H1 (cell line): ENCODE measurements at regions not wholly inside any gene's neighbourhood (a gene's known extent, or its start where the extent isn't known, plus 50 kb on each side); places are given as distances from the start of the nearest gene placed in this dataset.

Experiments used
- CTCF ChIA-PET: fragments of 300-600 bp; sonication (Branson Sonifier 250); formaldehyde crosslinking; loops from one replicate; lab custom pipeline; 2021; ENCODE audit not compliant: partially characterized antibody; lab: Charles Lee
- POLR2A ChIA-PET: fragments of 300-600 bp; sonication (Branson Sonifier 250); formaldehyde crosslinking; loops from one replicate; lab custom pipeline; 2021; ENCODE audit warnings: inconsistent platforms; ENCODE audit not compliant: partially characterized antibody; lab: Charles Lee
- DNase-seq, 2 experiments: peaks; one replicate each; pipeline versions ENCODE4 v3.0.0 to v3.0.0-alpha.2; 2010 to 2022; ENCODE audit warnings: low spot score in 2 of 2, low read depth in 1 of 2, mixed read lengths in 1 of 2
- FAIRE-seq: peaks from 2 replicates; lab custom pipeline; 2011; peaks lifted over from hg19 to GRCh38; lab: Jason Lieb, UNC
- H2AFZ ChIP-seq: 2 replicates; pipeline ENCODE4 v1.8.1; 2012; ENCODE audit warnings: low read length, inconsistent platforms
- H2AK5ac ChIP-seq: 2 replicates; pipeline ENCODE4 v1.6.1; 2013; ENCODE audit warnings: low read depth, low read length
- H2BK120ac ChIP-seq: replicated peaks from 2 replicates; pipeline ENCODE3; 2013; ENCODE audit warnings: low read depth, low read length, inconsistent platforms
- H2BK12ac ChIP-seq: 2 replicates; pipeline ENCODE4 v1.6.1; 2013; ENCODE audit warnings: low read depth, low read length
- H2BK15ac ChIP-seq: 2 replicates; pipeline ENCODE4 v1.6.1; 2013; ENCODE audit warnings: low read length
- H2BK20ac ChIP-seq: 2 replicates; pipeline ENCODE4 v1.6.1; 2013; ENCODE audit warnings: low read length
- H2BK5ac ChIP-seq: 2 replicates; pipeline ENCODE4 v1.6.1; 2013; ENCODE audit warnings: low read depth, low read length
- H3K14ac ChIP-seq: 2 replicates; pipeline ENCODE4 v1.6.1; 2013; ENCODE audit warnings: inconsistent platforms; ENCODE audit not compliant: insufficient read length
- H3K18ac ChIP-seq: 2 replicates; pipeline ENCODE4 v1.6.1; 2013; ENCODE audit warnings: low read length; ENCODE audit errors: extremely low read depth
- H3K23ac ChIP-seq: 2 replicates; pipeline ENCODE4 v1.6.1; 2013; ENCODE audit warnings: inconsistent platforms; ENCODE audit not compliant: insufficient read length
- H3K23me2 ChIP-seq: 2 replicates; pipeline ENCODE4 v1.6.1; 2013; ENCODE audit warnings: low read depth, low read length
- H3K27ac ChIP-seq: 2 replicates; pipeline ENCODE4 v1.6.1; 2011; ENCODE audit warnings: low read depth, low read length, inconsistent platforms
- H3K27me3 ChIP-seq, 4 experiments: replicated peaks in 1 of 4; 1 replicate in 1 of 4; 2 replicates in 3 of 4; pipeline versions ENCODE4 v1.6.1 to v1.8.1; 2011 to 2013; ENCODE audit warnings: low read length in 3 of 4, mild to moderate bottlenecking in 3 of 4, inconsistent platforms in 2 of 4, mixed read lengths in 2 of 4, moderate library complexity in 1 of 4; ENCODE audit not compliant: control insufficient read depth in 3 of 4, insufficient read depth in 3 of 4; ENCODE audit errors: extremely low read depth in 1 of 4
- H3K36me3 ChIP-seq, 4 experiments: 2 replicates each; pipeline versions ENCODE4 v1.6.1 to v1.8.1; 2011 to 2013; ENCODE audit warnings: mild to moderate bottlenecking in 4 of 4, low read length in 3 of 4, moderate library complexity in 2 of 4, control low read depth in 1 of 4, inconsistent platforms in 1 of 4; ENCODE audit not compliant: insufficient read depth in 4 of 4, control insufficient read depth in 2 of 4
- H3K4ac ChIP-seq: replicated peaks from 2 replicates; pipeline ENCODE3; 2013; ENCODE audit warnings: low read length, low read depth, mixed read lengths, inconsistent platforms; ENCODE audit not compliant: insufficient read length
- H3K4me1 ChIP-seq, 4 experiments: replicated peaks in 1 of 4; 1 replicate in 1 of 4; 2 replicates in 3 of 4; pipeline versions ENCODE4 v1.6.1 to v1.8.1; 2011 to 2013; ENCODE audit warnings: low read length in 3 of 4, inconsistent platforms in 2 of 4, mixed read lengths in 1 of 4; ENCODE audit not compliant: insufficient read depth in 4 of 4, control insufficient read depth in 3 of 4
- H3K4me2 ChIP-seq, 2 experiments: 2 replicates each; pipeline versions ENCODE4 v1.6.1 to v1.8.1; 2011 to 2013; ENCODE audit warnings: low read depth in 2 of 2, low read length in 2 of 2, control low read depth in 1 of 2, inconsistent platforms in 1 of 2, mild to moderate bottlenecking in 1 of 2; ENCODE audit not compliant: insufficient read depth in 1 of 2
- H3K4me3 ChIP-seq, 4 experiments: fragments of 200-600, 300-600 bp in 1 of 4; sonication (generic), shearing (Covaris generic), sonication (Bioruptor Twin) in 1 of 4; 2 replicates each; pipeline versions ENCODE4 v1.5.1 to v1.8.1; 2011 to 2016; ENCODE audit warnings: low read length in 4 of 4, low read depth in 3 of 4, control low read depth in 2 of 4, inconsistent platforms in 2 of 4, mild to moderate bottlenecking in 2 of 4, mixed read lengths in 1 of 4, moderate library complexity in 1 of 4; ENCODE audit not compliant: insufficient read depth in 2 of 4; ENCODE audit errors: extremely low read depth in 1 of 4
- H3K56ac ChIP-seq: replicated peaks from 2 replicates; pipeline ENCODE3; 2013; ENCODE audit warnings: low read depth, mild to moderate bottlenecking, mixed read lengths, low read length, inconsistent platforms; ENCODE audit not compliant: insufficient read length
- H3K79me1 ChIP-seq: 2 replicates; pipeline ENCODE4 v1.6.1; 2013; ENCODE audit warnings: low read depth, low read length, control low read depth
- H3K79me2 ChIP-seq, 2 experiments: 2 replicates each; pipeline versions ENCODE4 v1.6.1 to v1.8.1; 2012 to 2013; ENCODE audit warnings: low read length in 2 of 2, mild to moderate bottlenecking in 2 of 2, inconsistent platforms in 1 of 2; ENCODE audit not compliant: insufficient read depth in 2 of 2, control insufficient read depth in 1 of 2
- H3K9ac ChIP-seq, 4 experiments: replicated peaks in 1 of 4; 1 replicate in 1 of 4; 2 replicates in 3 of 4; pipeline versions ENCODE4 v1.6.1 to v1.8.1; 2011 to 2013; ENCODE audit warnings: low read depth in 3 of 4, low read length in 3 of 4, control low read depth in 2 of 4, mild to moderate bottlenecking in 2 of 4, moderate library complexity in 2 of 4, inconsistent platforms in 1 of 4; ENCODE audit errors: extremely low read depth in 1 of 4
- H3K9me3 ChIP-seq, 2 experiments: 2 replicates each; pipeline versions ENCODE4 v1.6.1 to v1.8.1; 2012 to 2013; ENCODE audit warnings: mild to moderate bottlenecking in 2 of 2, moderate library complexity in 2 of 2, control low read depth in 1 of 2, inconsistent platforms in 1 of 2, low read depth in 1 of 2, low read length in 1 of 2, mixed read lengths in 1 of 2; ENCODE audit not compliant: insufficient read depth in 2 of 2
- H4K20me1 ChIP-seq, 2 experiments: replicated peaks in 1 of 2; 2 replicates each; pipeline versions ENCODE3 to v1.8.1; 2011 to 2013; ENCODE audit warnings: inconsistent platforms in 2 of 2, low read length in 2 of 2, mild to moderate bottlenecking in 1 of 2; ENCODE audit not compliant: insufficient read depth in 2 of 2, control insufficient read depth in 1 of 2
- H4K5ac ChIP-seq: 2 replicates; pipeline ENCODE4 v1.6.1; 2013; ENCODE audit warnings: low read length, low read depth, mixed read lengths, inconsistent platforms; ENCODE audit not compliant: insufficient read length
- H4K8ac ChIP-seq: 2 replicates; pipeline ENCODE4 v1.8.0; 2013; ENCODE audit warnings: mild to moderate bottlenecking, moderate library complexity, low read length, inconsistent platforms; ENCODE audit not compliant: insufficient read depth; ENCODE audit errors: extremely low read depth
- H4K91ac ChIP-seq: replicated peaks from 2 replicates; pipeline ENCODE3; 2013; ENCODE audit warnings: low read length, mixed read lengths, inconsistent platforms; ENCODE audit not compliant: insufficient read length
- EGR1 ChIP-seq: IDR thresholded peaks from 2 replicates; pipeline ENCODE4 v1.6.1; 2011; ENCODE audit warnings: low read depth, low read length, borderline replicate concordance
- GABPA ChIP-seq: IDR thresholded peaks from 2 replicates; pipeline ENCODE4 v1.6.1; 2011; ENCODE audit warnings: mild to moderate bottlenecking, low read length, moderate library complexity, borderline replicate concordance; ENCODE audit not compliant: insufficient read depth
- SRF ChIP-seq: IDR thresholded peaks from 2 replicates; pipeline ENCODE4 v1.6.1; 2011; ENCODE audit warnings: mild to moderate bottlenecking, low read depth, low read length, moderate library complexity
- YY1 ChIP-seq: IDR thresholded peaks from 2 replicates; pipeline ENCODE4 v1.6.1; 2011; ENCODE audit warnings: low read depth, mild to moderate bottlenecking, low read length
- ZNF274 ChIP-seq: IDR thresholded peaks from 2 replicates; pipeline ENCODE4 v1.7.0; 2012; ENCODE audit warnings: low read length, borderline replicate concordance; ENCODE audit errors: extremely low read depth
- WGBS, 2 experiments: shearing (Covaris generic) in 1 of 2; methylation state at CpG; one replicate each; pipeline versions ENCODE4 v1.1.6 to v1.1.7; 2013 to 2015; ENCODE audit warnings: low lambda C conversion rate in 2 of 2, mixed read lengths in 2 of 2, inconsistent platforms in 1 of 2, low coverage in 1 of 2, missing lambda C conversion rate in 1 of 2; ENCODE audit not compliant: insufficient replicate concordance in 2 of 2, insufficient coverage in 1 of 2, insufficient read length in 1 of 2; ENCODE audit errors: extremely low coverage in 1 of 2, missing lambda C conversion rate in 1 of 2; 5-methylcytosine and 5-hydroxymethylcytosine counted together
- TF ChIP-seq, protein P1 (sequence below): IDR thresholded peaks from 2 replicates; pipeline ENCODE4 v1.6.1; 2012; ENCODE audit warnings: inconsistent platforms
- TF ChIP-seq, protein P2 (sequence below): IDR thresholded peaks from 2 replicates; pipeline ENCODE4 v1.6.1; 2012; ENCODE audit warnings: inconsistent platforms

DNA sequence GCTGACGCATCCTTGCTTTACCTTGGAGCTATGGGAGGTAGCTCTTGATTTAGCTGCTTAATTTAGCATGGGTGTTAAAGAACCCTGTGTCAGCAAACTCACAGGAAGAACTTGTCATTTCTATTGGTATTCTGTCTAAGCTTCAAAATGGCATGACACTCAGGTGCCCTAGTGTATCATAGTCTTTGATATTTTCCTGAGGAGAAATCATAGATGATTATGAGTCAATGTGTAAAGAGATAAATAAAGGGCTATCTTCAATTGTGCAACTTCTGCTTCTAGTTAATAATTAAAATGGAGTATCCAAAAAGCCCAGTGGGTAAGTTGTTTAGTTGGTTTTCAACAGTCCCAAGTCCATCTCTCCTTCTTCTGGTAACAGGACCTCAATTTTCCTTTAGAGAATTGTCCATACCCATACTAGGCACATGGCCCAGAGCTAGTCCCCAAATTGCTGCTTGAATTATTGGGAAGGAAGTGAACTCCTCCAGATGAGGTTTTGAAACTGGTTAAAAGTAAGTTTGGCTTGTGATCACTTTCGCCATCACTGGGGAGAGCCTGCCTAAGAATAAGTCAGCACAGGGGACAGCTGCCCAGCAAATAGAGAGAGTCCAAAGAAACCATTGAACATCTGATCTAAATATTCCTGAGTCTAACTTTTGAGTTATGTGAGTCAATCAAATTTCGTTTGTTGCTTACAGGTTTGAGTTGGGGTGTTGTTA lies 169.0 kb upstream of the PHYHIPL start:
- H3K9ac ChIP-seq, result no peak overlapping the region
- H3K23ac ChIP-seq, result no peak overlapping the region
- no peaks in the 10 kb centered on the region for H3K79me2 ChIP-seq
- H3K4me3 ChIP-seq, result no peak overlapping the region
- WGBS, 2 experiments, result 81% methylated on average over 3 of the region's 3 CpGs; no CpG with 5 or more reads in 1 of the 2 experiments
- no peak overlapping the region for H2AK5ac ChIP-seq
- no peaks in the 10 kb centered on the region; a peak in 1 of 7 replicates for H3K27me3 ChIP-seq
- H3K9me3 ChIP-seq, result no peaks in the 10 kb centered on the region
- H3K4me2 ChIP-seq, result no peak overlapping the region
- H3K56ac ChIP-seq, result no peak overlapping the region
- no peaks in the 10 kb centered on the region; a peak in 1 of 8 replicates for H3K36me3 ChIP-seq
- H4K5ac ChIP-seq, result no peak overlapping the region
- no peak for FAIRE-seq
- TF ChIP-seq ZNF274, result no peak
- no peak for TF ChIP-seq SRF
- TF ChIP-seq YY1, result no peak
- TF ChIP-seq, protein P1, sequence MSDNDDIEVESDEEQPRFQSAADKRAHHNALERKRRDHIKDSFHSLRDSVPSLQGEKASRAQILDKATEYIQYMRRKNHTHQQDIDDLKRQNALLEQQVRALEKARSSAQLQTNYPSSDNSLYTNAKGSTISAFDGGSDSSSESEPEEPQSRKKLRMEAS, result no peak
- TF ChIP-seq, protein P2, sequence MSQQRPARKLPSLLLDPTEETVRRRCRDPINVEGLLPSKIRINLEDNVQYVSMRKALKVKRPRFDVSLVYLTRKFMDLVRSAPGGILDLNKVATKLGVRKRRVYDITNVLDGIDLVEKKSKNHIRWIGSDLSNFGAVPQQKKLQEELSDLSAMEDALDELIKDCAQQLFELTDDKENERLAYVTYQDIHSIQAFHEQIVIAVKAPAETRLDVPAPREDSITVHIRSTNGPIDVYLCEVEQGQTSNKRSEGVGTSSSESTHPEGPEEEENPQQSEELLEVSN, result no peak
- TF ChIP-seq EGR1, result no peak
- no peak for TF ChIP-seq GABPA
- POLR2A ChIA-PET, result no interaction called here
- H3K4ac ChIP-seq, result no peak overlapping the region
- no peaks in the 10 kb centered on the region for H4K20me1 ChIP-seq
- CTCF ChIA-PET, result no interaction called here
- H4K91ac ChIP-seq, result no peak overlapping the region
- H3K23me2 ChIP-seq, result no peaks in the 10 kb centered on the region
- H2BK20ac ChIP-seq, result no peak overlapping the region
- H3K4me1 ChIP-seq, result no peaks in the 10 kb centered on the region
- H2BK5ac ChIP-seq, result no peak overlapping the region
- H3K14ac ChIP-seq, result no peak overlapping the region
- no peak overlapping the region for H4K8ac ChIP-seq
- H2BK120ac ChIP-seq, result no peak overlapping the region
- H2AFZ ChIP-seq, result no peak overlapping the region
- H3K27ac ChIP-seq, result no peak overlapping the region
- no peak overlapping the region for H2BK15ac ChIP-seq
- DNase-seq, result no peak
- no peaks in the 10 kb centered on the region for H3K79me1 ChIP-seq
- H3K18ac ChIP-seq, result no peak overlapping the region
- no peak overlapping the region for H2BK12ac ChIP-seq
